Lung (tissue), 11 donors: ENCODE measurements at regions not wholly inside any gene's neighbourhood (a gene's known extent, or its start where the extent isn't known, plus 50 kb on each side); places are given as distances from the start of the nearest gene placed in this dataset.

ENCODE experiments used
- ATAC-seq: fragments of 200-7000 bp; cut with Tn5 transposase; one replicate; pipeline ENCODE4 v1.9.1; 2020; ENCODE audit warnings: moderate number of reproducible peaks; ENCODE audit not compliant: insufficient read depth, low FRiP score
- DNase-seq, 3 donors: peaks; one replicate each; pipeline ENCODE4 v3.0.0-alpha.2; 2013 to 2017
- H3K27ac ChIP-seq, 2 donors: one replicate each; pipeline ENCODE4 v1.5.1; 2013; ENCODE audit warnings: mild to moderate bottlenecking in 2 of 2, moderate library complexity in 2 of 2, control low read depth in 1 of 2, inconsistent platforms in 1 of 2, low read depth in 1 of 2, low read length in 1 of 2
- H3K27me3 ChIP-seq, 3 donors: one replicate each; pipeline ENCODE4 v1.5.1; 2013; ENCODE audit warnings: low read length in 2 of 3; ENCODE audit not compliant: control insufficient read depth in 3 of 3, insufficient read depth in 3 of 3
- H3K36me3 ChIP-seq, 4 donors: one replicate each; pipeline ENCODE4 v1.5.1; 2013; ENCODE audit warnings: low read length in 4 of 4, mild to moderate bottlenecking in 1 of 4, moderate library complexity in 1 of 4; ENCODE audit not compliant: control insufficient read depth in 4 of 4, insufficient read depth in 4 of 4
- H3K4me1 ChIP-seq, 5 donors: one replicate each; pipeline ENCODE4 v1.5.1; 2013; ENCODE audit warnings: low read length in 5 of 5, mild to moderate bottlenecking in 2 of 5, moderate library complexity in 1 of 5; ENCODE audit not compliant: control insufficient read depth in 5 of 5, insufficient read depth in 5 of 5
- H3K4me3 ChIP-seq: one replicate; pipeline ENCODE4 v1.5.1; 2013; ENCODE audit warnings: mild to moderate bottlenecking, control low read depth, moderate library complexity
- H3K9ac ChIP-seq, 2 donors: one replicate each; pipeline ENCODE4 v1.5.1; 2013; ENCODE audit warnings: low read length in 2 of 2, control low read depth in 1 of 2; ENCODE audit not compliant: insufficient read depth in 1 of 2
- H3K9me3 ChIP-seq, 4 donors: one replicate each; pipeline ENCODE4 v1.5.1; 2013; ENCODE audit warnings: low read length in 3 of 4, mild to moderate bottlenecking in 1 of 4, moderate library complexity in 1 of 4; ENCODE audit not compliant: control insufficient read depth in 4 of 4, insufficient read depth in 3 of 4
- CTCF ChIP-seq: IDR thresholded peaks from 2 replicates; pipeline ENCODE4 v1.5.1; 2012; ENCODE audit warnings: mild to moderate bottlenecking; ENCODE audit errors: control extremely low read depth, extremely low read depth
- WGBS, 2 donors: extraction: QIAGEN DNeasy Blood & Tissue Kit; methylation state at CpG; one replicate each; pipeline ENCODE4 v1.1.7; 2013; 5-methylcytosine and 5-hydroxymethylcytosine counted together
- donor health status: control.
- donor health status: control.
- donor health status: Bipolar disorder and iron deficiency.
- donor health status: healthy.
- donor health status: DM: yes; HTN: yes; CAD: no.

- Histone ChIP-seq H3K36me3 (no peaks in the 10 kb centered on the region), H3K4me1 (no peaks in the 10 kb centered on the region), H3K9me3 (peaks cover 0 to 10% (median 2%) of the 10 kb centered on the region in 4 donors), H3K27me3 (no peaks in the 10 kb centered on the region), H3K27ac (no peak overlapping the region), H3K9ac (no peak overlapping the region), H3K4me3 (no peak overlapping the region)
- TF ChIP-seq CTCF, result no peak
- 68 to 70% methylated on average over 3 of the region's 3 CpGs for WGBS, 2 donors
- ATAC-seq (no peak), DNase-seq (no peak)
Observed at GRCh38 chr2:150309311-150310080, 178.0 kb downstream of the RND3 start.

GRCh38 chr2:150307258-150307657 lies 180.2 kb downstream of the RND3 start:
- H3K36me3 ChIP-seq, result no peaks in the 10 kb centered on the region
- H3K9me3 ChIP-seq, result peaks cover 0 to 12% (median 4%) of the 10 kb centered on the region in 4 donors
- WGBS, 2 donors, result 87 to 89% methylated on average over 1 of the region's 1 CpG
- H3K9ac ChIP-seq, result no peak overlapping the region
- no peaks in the 10 kb centered on the region for H3K4me1 ChIP-seq
- no peak for DNase-seq
- H3K4me3 ChIP-seq, result no peak overlapping the region
- H3K27ac ChIP-seq, result no peak overlapping the region
- no peak for TF ChIP-seq CTCF
- H3K27me3 ChIP-seq, result no peaks in the 10 kb centered on the region
- no peak for ATAC-seq

- no peak for DNase-seq
- H3K4me3 ChIP-seq, result no peak overlapping the region
- H3K27ac ChIP-seq, result no peak overlapping the region
- no peaks in the 10 kb centered on the region for H3K36me3 ChIP-seq
- no peak overlapping the region for H3K9ac ChIP-seq
- H3K4me1 ChIP-seq, result no peaks in the 10 kb centered on the region
- no peak for ATAC-seq
- no peaks in the 10 kb centered on the region for H3K27me3 ChIP-seq
- 78 to 87% methylated on average over 1 of the region's 1 CpG for whole genome bisulfite sequencing, 2 donors
- H3K9me3 ChIP-seq, result peaks cover 0 to 14% (median 1%) of the 10 kb centered on the region in 4 donors
- TF ChIP-seq CTCF, result no peak
Observed at GRCh38 chr2:150303281-150303680, 184.2 kb downstream of the RND3 start.
